Stomach (tissue), 8 donors: ENCODE measurements at regions not wholly inside any gene's neighbourhood (a gene's known extent, or its start where the extent isn't known, plus 50 kb on each side); places are given as distances from the start of the nearest gene placed in this dataset.

Experiments
- DNase-seq, 2 donors: peaks; one replicate each; pipeline versions ENCODE4 v3.0.0 to v3.0.0-alpha.2; 2013 to 2019
- H3K27ac ChIP-seq, 5 donors: fragments of 200-600 bp in 4 of 5; sonication (generic) in 4 of 5; one replicate each; pipeline ENCODE4 v1.5.1; 2013 to 2019; ENCODE audit warnings: mild to moderate bottlenecking in 1 of 5, moderate library complexity in 1 of 5
- H3K27me3 ChIP-seq, 3 donors: fragments of 200-600 bp; sonication (generic); one replicate each; pipeline ENCODE4 v1.5.1; 2017 to 2019; ENCODE audit warnings: mixed run types in 1 of 3
- H3K36me3 ChIP-seq, 4 donors: fragments of 200-600 bp; sonication (generic); 1 replicate in 3 of 4; 2 replicates in 1 of 4; pipeline ENCODE4 v1.5.1; 2016 to 2019
- H3K4me1 ChIP-seq, 4 donors: fragments of 200-600 bp; sonication (generic); one replicate each; pipeline ENCODE4 v1.5.1; 2016 to 2019
- H3K4me3 ChIP-seq, 4 donors: fragments of 200-600 bp; sonication (generic) in 3 of 4; one replicate each; pipeline ENCODE4 v1.5.1; 2016 to 2019; ENCODE audit warnings: mild to moderate bottlenecking in 1 of 4
- H3K9me3 ChIP-seq, 4 donors: fragments of 200-600 bp; sonication (generic); one replicate each; pipeline ENCODE4 v1.5.1; 2016 to 2019
- CTCF ChIP-seq, 7 experiments: fragments of 450-650 bp in 4 of 7; fragments of 200-600 bp in 3 of 7; sonication (generic) in 3 of 7; IDR thresholded peaks; one replicate each; pipeline ENCODE4 v1.5.1; 2016 to 2019; ENCODE audit warnings: antibody characterized with exemption in 7 of 7, control low read depth in 2 of 7, mild to moderate bottlenecking in 1 of 7
- EP300 ChIP-seq: sonication (generic); formaldehyde crosslinking; IDR thresholded peaks from one replicate; pipeline ENCODE4 v1.6.1; 2017; ENCODE audit warnings: antibody characterized with exemption
- POLR2A ChIP-seq, 4 donors: fragments of 450-650 bp; IDR thresholded peaks; one replicate each; pipeline ENCODE4 v1.6.1; 2016; ENCODE audit warnings: antibody characterized with exemption in 4 of 4, control low read depth in 2 of 4, mild to moderate bottlenecking in 1 of 4, moderate library complexity in 1 of 4
- POLR2AphosphoS5 ChIP-seq, 3 donors: sonication (generic); formaldehyde crosslinking; IDR thresholded peaks; one replicate each; pipeline ENCODE4 v1.6.1; 2016; ENCODE audit warnings: antibody characterized with exemption in 3 of 3
- WGBS, 5 donors: extraction: QIAGEN DNeasy Blood & Tissue Kit in 3 of 5; methylation state at CpG; one replicate each; pipeline versions ENCODE4 v1.1.5 to v1.1.7; 2013 to 2018; 5-methylcytosine and 5-hydroxymethylcytosine counted together
- intact Hi-C: fragments of 100-400 bp; cut with DNase I; formaldehyde crosslinking; loops from one replicate; pipeline ENCODE4 v1.15.1; 2023; ENCODE audit warnings: low total_unique reads
- donor health status: healthy with polysubstance abuse.
- donor health status: Bipolar disorder and iron deficiency.
- donor health status: healthy.

- no peak for TF ChIP-seq CTCF (IDR thresholded peaks at IDR 0.05)
- no peak for TF ChIP-seq POLR2AphosphoS5 (IDR thresholded peaks at IDR 0.05)
- no peaks in the 10 kb centered on the region for H3K4me1 ChIP-seq
- DNase-seq, result no peak
- H3K4me3 ChIP-seq, result no peak overlapping the region
- intact Hi-C loops, result no loop called here
- H3K36me3 ChIP-seq, result no peaks in the 10 kb centered on the region
- WGBS, 5 donors, result 32 to 41% (median 37%) methylated on average over 5 of the region's 5 CpGs
- no peaks in the 10 kb centered on the region for H3K9me3 ChIP-seq
- no peak overlapping the region for H3K27ac ChIP-seq
- H3K27me3 ChIP-seq, result no peaks in the 10 kb centered on the region
Observed at GRCh38 chr5:87755360-87755759, 342.6 kb upstream of the CCNH start.

GRCh38 chr5:87754009-87754757, 341.5 kb upstream of the CCNH start:
- 11 to 17% (median 12%) methylated on average over 6 of the region's 6 CpGs for WGBS, 5 donors
- intact Hi-C loops, result no loop called here

GRCh38 chr5:87752362-87752761, 339.6 kb upstream of the CCNH start:
- no peak for DNase-seq
- H3K4me1 ChIP-seq, result no peaks in the 10 kb centered on the region
- no peaks in the 10 kb centered on the region for H3K36me3 ChIP-seq
- H3K27me3 ChIP-seq, result no peaks in the 10 kb centered on the region
- no peaks in the 10 kb centered on the region for H3K9me3 ChIP-seq
- no peak overlapping the region for H3K27ac ChIP-seq
- WGBS, 5 donors, result 76 to 84% (median 82%) methylated on average over 4 of the region's 4 CpGs
- TF ChIP-seq EP300 (no peak), CTCF (IDR thresholded peaks at IDR 0.05) (no peak), POLR2A (IDR thresholded peaks at IDR 0.05) (no peak), POLR2AphosphoS5 (IDR thresholded peaks at IDR 0.05) (no peak)
- no peak overlapping the region for H3K4me3 ChIP-seq
- intact Hi-C loops, result no loop called here

More at GRCh38 chr5:87754009-87754757, 341.5 kb upstream of the CCNH start:
- no peaks in the 10 kb centered on the region for H3K4me1 ChIP-seq
- DNase-seq, result no peak
- H3K36me3 ChIP-seq, result no peaks in the 10 kb centered on the region
- H3K4me3 ChIP-seq, result no peak overlapping the region
- TF ChIP-seq CTCF (IDR thresholded peaks at IDR 0.05) (no peak), EP300 (no peak), POLR2A (IDR thresholded peaks at IDR 0.05) (no peak)
- no peaks in the 10 kb centered on the region for H3K9me3 ChIP-seq
- H3K27me3 ChIP-seq, result no peaks in the 10 kb centered on the region
- no peak overlapping the region for H3K27ac ChIP-seq

- H3K27me3 ChIP-seq, result no peaks in the 10 kb centered on the region
Observed at GRCh38 chr5:87751824-87752223, 339.1 kb upstream of the CCNH start.

More at GRCh38 chr5:87751824-87752223, 339.1 kb upstream of the CCNH start:
- no peak overlapping the region for H3K4me3 ChIP-seq
- H3K4me1 ChIP-seq, result no peaks in the 10 kb centered on the region
- 63 to 83% (median 77%) methylated on average over 4 of the region's 4 CpGs for WGBS, 5 donors
- DNase-seq, result no peak
- intact Hi-C loops, result no loop called here
- H3K9me3 ChIP-seq, result no peaks in the 10 kb centered on the region
- no peaks in the 10 kb centered on the region for H3K36me3 ChIP-seq
- TF ChIP-seq POLR2AphosphoS5 (IDR thresholded peaks at IDR 0.05) (no peak), CTCF (IDR thresholded peaks at IDR 0.05) (no peak)
- no peak overlapping the region for H3K27ac ChIP-seq
